OCI-LY1 (cell line): ENCODE measurements at regions not wholly inside any gene's neighbourhood (a gene's known extent, or its start where the extent isn't known, plus 50 kb on each side); places are given as distances from the start of the nearest gene placed in this dataset.

Experiments used
- H2AFZ ChIP-seq: fragments of 200-600 bp; sonication (generic), shearing (Covaris generic); 2 replicates; pipeline ENCODE4 v1.6.0; 2014; ENCODE audit warnings: antibody characterized with exemption, mild to moderate bottlenecking, low read length
- H3F3A ChIP-seq: fragments of 200-600 bp; sonication (generic), shearing (Covaris generic); 2 replicates; pipeline ENCODE4 v1.6.0; 2014; ENCODE audit warnings: mild to moderate bottlenecking, antibody characterized with exemption, low read length, moderate library complexity; ENCODE audit not compliant: insufficient read depth
- H3K27ac ChIP-seq: fragments of 200-600 bp; sonication (generic); 2 replicates; pipeline ENCODE4 v1.5.1; 2014; ENCODE audit warnings: low read length, mixed run types, mild to moderate bottlenecking, low read depth; ENCODE audit not compliant: poor library complexity, severe bottlenecking
- H3K27me3 ChIP-seq: fragments of 200-600 bp; sonication (generic); 2 replicates; pipeline ENCODE4 v1.6.0; 2014; ENCODE audit warnings: antibody characterized with exemption, mild to moderate bottlenecking, low read length, moderate library complexity; ENCODE audit not compliant: insufficient read depth
- H3K36me3 ChIP-seq: fragments of 200-600 bp; sonication (generic); 2 replicates; pipeline ENCODE4 v1.6.1; 2014; ENCODE audit warnings: mild to moderate bottlenecking, antibody characterized with exemption, low read length, moderate library complexity, mixed read lengths; ENCODE audit not compliant: insufficient read depth
- H3K4me1 ChIP-seq: fragments of 200-600 bp; sonication (generic); 2 replicates; pipeline ENCODE4 v1.5.1; 2014; ENCODE audit warnings: mild to moderate bottlenecking, low read length, moderate library complexity; ENCODE audit not compliant: insufficient read depth, severe bottlenecking
- H3K4me2 ChIP-seq: fragments of 200-600 bp; sonication (generic), shearing (Covaris generic); 2 replicates; pipeline ENCODE4 v1.6.1; 2014; ENCODE audit warnings: low read length
- H3K4me3 ChIP-seq: fragments of 200-600 bp; sonication (generic); 2 replicates; pipeline ENCODE4 v1.5.1; 2014; ENCODE audit warnings: low read length, low read depth, mild to moderate bottlenecking, mixed read lengths; ENCODE audit not compliant: poor library complexity, severe bottlenecking
- H3K79me2 ChIP-seq: fragments of 200-600 bp; shearing (Covaris generic); 2 replicates; pipeline ENCODE4 v1.6.1; 2016; ENCODE audit warnings: mixed run types, low read length, mixed read lengths; ENCODE audit not compliant: insufficient read depth
- H3K9ac ChIP-seq: fragments of 200-600 bp; sonication (generic), shearing (Covaris generic); 2 replicates; pipeline ENCODE4 v1.6.1; 2014; ENCODE audit warnings: mild to moderate bottlenecking, low read length, mixed read lengths
- H3K9me2 ChIP-seq: fragments of 200-600 bp; sonication (generic), shearing (Covaris generic); 2 replicates; pipeline ENCODE4 v1.6.1; 2014; ENCODE audit warnings: low read depth, mild to moderate bottlenecking, low read length, mixed read lengths
- H3K9me3 ChIP-seq: fragments of 200-600 bp; shearing (Covaris generic); 2 replicates; pipeline ENCODE4 v1.6.1; 2014; ENCODE audit warnings: low read length, mixed read lengths
- H4K20me1 ChIP-seq: fragments of 200-600 bp; sonication (generic), shearing (Covaris generic); 2 replicates; pipeline ENCODE4 v1.6.0; 2016; ENCODE audit warnings: mild to moderate bottlenecking, low read length; ENCODE audit not compliant: insufficient read depth
- EZH2 ChIP-seq: fragments of 200-600 bp; sonication (generic), shearing (Covaris generic); IDR thresholded peaks from 2 replicates; pipeline ENCODE4 v1.8.0; 2017; ENCODE audit warnings: borderline replicate concordance, mixed run types, mild to moderate bottlenecking, antibody characterized with exemption, low read length, moderate library complexity, mixed read lengths
- TF ChIP-seq, protein P1 (sequence below): fragments of 200-600 bp; sonication (generic), shearing (Covaris generic); IDR thresholded peaks from 2 replicates; pipeline ENCODE4 v1.5.1; 2017; ENCODE audit warnings: mild to moderate bottlenecking, antibody characterized with exemption, low read length, moderate library complexity, mixed read lengths

DNA sequence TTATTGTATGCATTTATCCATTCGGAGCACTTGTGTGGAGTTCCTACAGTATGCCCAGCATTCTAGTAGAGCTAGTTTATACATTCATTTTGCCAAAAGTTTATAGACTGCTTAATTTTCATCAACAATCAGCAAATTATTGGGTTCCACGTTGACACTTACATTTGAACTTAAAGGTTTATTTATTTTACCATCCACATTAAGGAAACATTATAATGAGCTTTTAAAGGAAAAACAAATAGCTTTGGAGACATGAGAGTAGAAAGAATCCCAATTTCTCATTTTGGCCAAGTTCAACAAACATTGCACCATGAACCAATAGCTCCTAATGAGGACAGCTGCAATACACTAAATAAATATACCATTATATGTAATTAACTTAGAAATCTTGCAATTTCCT lies 501.2 kb upstream of the SMIM21 start:
- Histone ChIP-seq H3F3A (no peaks in the 10 kb centered on the region), H3K9me3 (no peaks in the 10 kb centered on the region), H3K27me3 (no peaks in the 10 kb centered on the region), H2AFZ (no peak overlapping the region), H3K9me2 (no peaks in the 10 kb centered on the region), H3K4me3 (no peak overlapping the region), H4K20me1 (no peaks in the 10 kb centered on the region), H3K27ac (no peak overlapping the region), H3K4me1 (no peaks in the 10 kb centered on the region), H3K9ac (no peak overlapping the region), H3K4me2 (no peak overlapping the region), H3K79me2 (no peaks in the 10 kb centered on the region), H3K36me3 (no peaks in the 10 kb centered on the region)
- no peak for TF ChIP-seq EZH2
- TF ChIP-seq, protein P1, sequence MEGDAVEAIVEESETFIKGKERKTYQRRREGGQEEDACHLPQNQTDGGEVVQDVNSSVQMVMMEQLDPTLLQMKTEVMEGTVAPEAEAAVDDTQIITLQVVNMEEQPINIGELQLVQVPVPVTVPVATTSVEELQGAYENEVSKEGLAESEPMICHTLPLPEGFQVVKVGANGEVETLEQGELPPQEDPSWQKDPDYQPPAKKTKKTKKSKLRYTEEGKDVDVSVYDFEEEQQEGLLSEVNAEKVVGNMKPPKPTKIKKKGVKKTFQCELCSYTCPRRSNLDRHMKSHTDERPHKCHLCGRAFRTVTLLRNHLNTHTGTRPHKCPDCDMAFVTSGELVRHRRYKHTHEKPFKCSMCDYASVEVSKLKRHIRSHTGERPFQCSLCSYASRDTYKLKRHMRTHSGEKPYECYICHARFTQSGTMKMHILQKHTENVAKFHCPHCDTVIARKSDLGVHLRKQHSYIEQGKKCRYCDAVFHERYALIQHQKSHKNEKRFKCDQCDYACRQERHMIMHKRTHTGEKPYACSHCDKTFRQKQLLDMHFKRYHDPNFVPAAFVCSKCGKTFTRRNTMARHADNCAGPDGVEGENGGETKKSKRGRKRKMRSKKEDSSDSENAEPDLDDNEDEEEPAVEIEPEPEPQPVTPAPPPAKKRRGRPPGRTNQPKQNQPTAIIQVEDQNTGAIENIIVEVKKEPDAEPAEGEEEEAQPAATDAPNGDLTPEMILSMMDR: no peak

DNA sequence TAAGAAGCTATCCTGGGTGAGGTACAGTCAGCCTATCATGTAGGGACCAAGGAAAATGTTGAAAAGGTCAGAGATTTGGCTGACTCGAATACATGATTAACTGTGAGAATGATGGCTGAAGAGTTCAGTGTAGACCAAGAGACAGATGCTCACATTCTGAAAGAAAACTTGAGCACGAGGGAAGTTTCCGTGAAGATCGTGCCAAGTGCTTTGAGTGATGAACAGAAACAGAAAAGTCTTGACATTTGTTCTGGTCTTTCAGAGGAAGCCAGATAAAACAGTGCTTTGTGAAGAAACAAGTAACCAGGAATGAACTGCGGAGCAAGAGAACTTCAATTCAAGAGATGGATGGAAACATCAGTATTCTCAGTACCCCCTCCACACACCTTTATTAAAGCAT lies 500.3 kb upstream of the SMIM21 start:
- Histone ChIP-seq H3F3A (no peaks in the 10 kb centered on the region), H3K4me2 (no peak overlapping the region), H3K27me3 (no peaks in the 10 kb centered on the region), H3K9ac (no peak overlapping the region), H3K27ac (no peak overlapping the region), H3K36me3 (no peaks in the 10 kb centered on the region), H3K9me2 (no peaks in the 10 kb centered on the region), H3K9me3 (no peaks in the 10 kb centered on the region), H3K4me3 (no peak overlapping the region), H3K4me1 (no peaks in the 10 kb centered on the region), H2AFZ (no peak overlapping the region), H4K20me1 (no peaks in the 10 kb centered on the region), H3K79me2 (no peaks in the 10 kb centered on the region)
- no peak for TF ChIP-seq EZH2
- TF ChIP-seq, protein P1: no peak

DNA sequence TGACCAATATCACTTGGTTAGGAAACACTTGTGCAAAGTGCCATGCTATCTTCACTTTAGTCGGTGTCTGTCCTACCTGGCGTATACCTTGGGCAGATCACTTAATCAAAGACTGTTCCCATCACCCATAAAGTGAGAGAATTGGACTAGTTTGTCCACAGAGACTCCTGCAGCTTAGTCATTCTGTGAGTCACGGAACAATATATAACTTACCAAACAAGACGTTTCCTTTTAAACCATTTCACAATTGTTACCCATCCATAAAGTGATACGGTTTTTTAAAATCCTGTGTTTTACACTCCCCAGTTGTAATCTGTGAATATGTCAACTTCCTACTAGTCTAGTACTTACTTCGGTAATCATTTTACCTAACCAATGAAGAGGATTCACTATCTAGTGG lies 499.3 kb upstream of the SMIM21 start:
- H3F3A ChIP-seq: no peaks in the 10 kb centered on the region
- no peak overlapping the region for H2AFZ ChIP-seq
- no peaks in the 10 kb centered on the region for H3K4me1 ChIP-seq
- H3K4me2 ChIP-seq: no peak overlapping the region
- no peaks in the 10 kb centered on the region for H3K79me2 ChIP-seq
- H3K4me3 ChIP-seq: no peak overlapping the region
- H3K9ac ChIP-seq: no peak overlapping the region
- H3K27ac ChIP-seq: no peak overlapping the region
- H3K9me3 ChIP-seq: no peaks in the 10 kb centered on the region
- H4K20me1 ChIP-seq: no peaks in the 10 kb centered on the region
- no peaks in the 10 kb centered on the region for H3K36me3 ChIP-seq
- H3K27me3 ChIP-seq: no peaks in the 10 kb centered on the region
- TF ChIP-seq EZH2: no peak
- TF ChIP-seq, protein P1: no peak
- no peaks in the 10 kb centered on the region for H3K9me2 ChIP-seq
